ENCODE measurements at regions not wholly inside any gene's neighbourhood (a gene's known extent, or its start where the extent isn't known, plus 50 kb on each side); places are given as distances from the start of the nearest gene placed in this dataset.

DNA sequence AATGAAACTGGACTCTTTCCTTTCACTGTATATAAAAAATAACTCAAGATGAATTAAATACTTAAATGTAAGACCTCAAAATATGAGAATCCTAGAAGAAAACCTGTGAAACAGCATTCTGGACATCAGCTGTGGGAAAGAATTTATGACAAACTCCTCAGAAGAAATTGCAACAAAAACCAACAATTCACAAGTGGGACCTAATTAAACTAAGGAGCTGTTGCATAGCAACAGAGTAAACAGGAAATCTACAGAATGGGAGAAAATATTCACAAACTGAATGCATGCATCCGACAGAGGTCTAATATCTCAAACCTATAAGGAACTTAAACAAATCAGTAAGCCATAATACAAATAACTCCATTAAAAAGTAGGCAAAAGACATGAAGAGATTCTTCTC, 851.7 kb upstream of the PCDH10 start:
- TF ChIP-seq, protein P1, sequence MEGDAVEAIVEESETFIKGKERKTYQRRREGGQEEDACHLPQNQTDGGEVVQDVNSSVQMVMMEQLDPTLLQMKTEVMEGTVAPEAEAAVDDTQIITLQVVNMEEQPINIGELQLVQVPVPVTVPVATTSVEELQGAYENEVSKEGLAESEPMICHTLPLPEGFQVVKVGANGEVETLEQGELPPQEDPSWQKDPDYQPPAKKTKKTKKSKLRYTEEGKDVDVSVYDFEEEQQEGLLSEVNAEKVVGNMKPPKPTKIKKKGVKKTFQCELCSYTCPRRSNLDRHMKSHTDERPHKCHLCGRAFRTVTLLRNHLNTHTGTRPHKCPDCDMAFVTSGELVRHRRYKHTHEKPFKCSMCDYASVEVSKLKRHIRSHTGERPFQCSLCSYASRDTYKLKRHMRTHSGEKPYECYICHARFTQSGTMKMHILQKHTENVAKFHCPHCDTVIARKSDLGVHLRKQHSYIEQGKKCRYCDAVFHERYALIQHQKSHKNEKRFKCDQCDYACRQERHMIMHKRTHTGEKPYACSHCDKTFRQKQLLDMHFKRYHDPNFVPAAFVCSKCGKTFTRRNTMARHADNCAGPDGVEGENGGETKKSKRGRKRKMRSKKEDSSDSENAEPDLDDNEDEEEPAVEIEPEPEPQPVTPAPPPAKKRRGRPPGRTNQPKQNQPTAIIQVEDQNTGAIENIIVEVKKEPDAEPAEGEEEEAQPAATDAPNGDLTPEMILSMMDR (IDR thresholded peaks at IDR 0.05; ENCODE audit: low read length): no peak
- TF ChIP-seq EZH2 (IDR thresholded peaks at IDR 0.05; ENCODE audit: borderline replicate concordance, low read length): no peak
